ENCODE measurements at regions not wholly inside any gene's neighbourhood (a gene's known extent, or its start where the extent isn't known, plus 50 kb on each side); places are given as distances from the start of the nearest gene placed in this dataset.

DNA sequence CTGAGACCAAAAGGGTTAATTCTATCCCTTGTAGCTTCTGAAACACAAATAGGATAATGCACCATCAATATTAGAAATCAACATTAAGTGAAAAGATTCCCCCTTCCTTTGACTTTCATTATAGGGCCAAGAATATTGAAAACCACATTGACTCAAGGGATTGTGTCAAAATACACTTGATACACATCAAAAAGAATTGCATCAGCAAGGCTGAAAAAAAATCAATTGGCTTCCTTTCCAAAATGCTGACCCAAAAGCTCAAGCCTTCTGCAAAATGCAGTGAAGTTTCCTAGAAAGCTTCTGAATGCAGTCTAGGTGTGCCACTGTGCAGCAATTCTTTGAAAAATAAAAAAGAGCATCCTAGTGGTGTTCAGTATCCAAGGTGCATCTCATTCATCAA, 674.4 kb downstream of the TOX3 start:
- no peak for TF ChIP-seq POLR2A (IDR thresholded peaks at IDR 0.05)
- TF ChIP-seq, protein P1, sequence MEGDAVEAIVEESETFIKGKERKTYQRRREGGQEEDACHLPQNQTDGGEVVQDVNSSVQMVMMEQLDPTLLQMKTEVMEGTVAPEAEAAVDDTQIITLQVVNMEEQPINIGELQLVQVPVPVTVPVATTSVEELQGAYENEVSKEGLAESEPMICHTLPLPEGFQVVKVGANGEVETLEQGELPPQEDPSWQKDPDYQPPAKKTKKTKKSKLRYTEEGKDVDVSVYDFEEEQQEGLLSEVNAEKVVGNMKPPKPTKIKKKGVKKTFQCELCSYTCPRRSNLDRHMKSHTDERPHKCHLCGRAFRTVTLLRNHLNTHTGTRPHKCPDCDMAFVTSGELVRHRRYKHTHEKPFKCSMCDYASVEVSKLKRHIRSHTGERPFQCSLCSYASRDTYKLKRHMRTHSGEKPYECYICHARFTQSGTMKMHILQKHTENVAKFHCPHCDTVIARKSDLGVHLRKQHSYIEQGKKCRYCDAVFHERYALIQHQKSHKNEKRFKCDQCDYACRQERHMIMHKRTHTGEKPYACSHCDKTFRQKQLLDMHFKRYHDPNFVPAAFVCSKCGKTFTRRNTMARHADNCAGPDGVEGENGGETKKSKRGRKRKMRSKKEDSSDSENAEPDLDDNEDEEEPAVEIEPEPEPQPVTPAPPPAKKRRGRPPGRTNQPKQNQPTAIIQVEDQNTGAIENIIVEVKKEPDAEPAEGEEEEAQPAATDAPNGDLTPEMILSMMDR (IDR thresholded peaks at IDR 0.05): no peak

Data from breast epithelium (tissue), 3 donors.